H1 (cell line): ENCODE measurements at regions not wholly inside any gene's neighbourhood (a gene's known extent, or its start where the extent isn't known, plus 50 kb on each side); places are given as distances from the start of the nearest gene placed in this dataset.

ENCODE experiments used
- CTCF ChIA-PET: fragments of 300-600 bp; sonication (Branson Sonifier 250); formaldehyde crosslinking; loops from one replicate; lab custom pipeline; 2021; ENCODE audit not compliant: partially characterized antibody; lab: Charles Lee
- POLR2A ChIA-PET: fragments of 300-600 bp; sonication (Branson Sonifier 250); formaldehyde crosslinking; loops from one replicate; lab custom pipeline; 2021; ENCODE audit warnings: inconsistent platforms; ENCODE audit not compliant: partially characterized antibody; lab: Charles Lee
- DNase-seq, 2 experiments: peaks; one replicate each; pipeline versions ENCODE4 v3.0.0 to v3.0.0-alpha.2; 2010 to 2022; ENCODE audit warnings: low spot score in 2 of 2, low read depth in 1 of 2, mixed read lengths in 1 of 2
- FAIRE-seq: peaks from 2 replicates; lab custom pipeline; 2011; peaks lifted over from hg19 to GRCh38; lab: Jason Lieb, UNC
- H2AFZ ChIP-seq: 2 replicates; pipeline ENCODE4 v1.8.1; 2012; ENCODE audit warnings: low read length, inconsistent platforms
- H2AK5ac ChIP-seq: 2 replicates; pipeline ENCODE4 v1.6.1; 2013; ENCODE audit warnings: low read depth, low read length
- H2BK120ac ChIP-seq: replicated peaks from 2 replicates; pipeline ENCODE3; 2013; ENCODE audit warnings: low read depth, low read length, inconsistent platforms
- H2BK12ac ChIP-seq: 2 replicates; pipeline ENCODE4 v1.6.1; 2013; ENCODE audit warnings: low read depth, low read length
- H2BK15ac ChIP-seq: 2 replicates; pipeline ENCODE4 v1.6.1; 2013; ENCODE audit warnings: low read length
- H2BK20ac ChIP-seq: 2 replicates; pipeline ENCODE4 v1.6.1; 2013; ENCODE audit warnings: low read length
- H2BK5ac ChIP-seq: 2 replicates; pipeline ENCODE4 v1.6.1; 2013; ENCODE audit warnings: low read depth, low read length
- H3K14ac ChIP-seq: 2 replicates; pipeline ENCODE4 v1.6.1; 2013; ENCODE audit warnings: inconsistent platforms; ENCODE audit not compliant: insufficient read length
- H3K18ac ChIP-seq: 2 replicates; pipeline ENCODE4 v1.6.1; 2013; ENCODE audit warnings: low read length; ENCODE audit errors: extremely low read depth
- H3K23ac ChIP-seq: 2 replicates; pipeline ENCODE4 v1.6.1; 2013; ENCODE audit warnings: inconsistent platforms; ENCODE audit not compliant: insufficient read length
- H3K23me2 ChIP-seq: 2 replicates; pipeline ENCODE4 v1.6.1; 2013; ENCODE audit warnings: low read depth, low read length
- H3K27ac ChIP-seq: 2 replicates; pipeline ENCODE4 v1.6.1; 2011; ENCODE audit warnings: low read depth, low read length, inconsistent platforms
- H3K27me3 ChIP-seq, 4 experiments: replicated peaks in 1 of 4; 1 replicate in 1 of 4; 2 replicates in 3 of 4; pipeline versions ENCODE4 v1.6.1 to v1.8.1; 2011 to 2013; ENCODE audit warnings: low read length in 3 of 4, mild to moderate bottlenecking in 3 of 4, inconsistent platforms in 2 of 4, mixed read lengths in 2 of 4, moderate library complexity in 1 of 4; ENCODE audit not compliant: control insufficient read depth in 3 of 4, insufficient read depth in 3 of 4; ENCODE audit errors: extremely low read depth in 1 of 4
- H3K36me3 ChIP-seq, 4 experiments: 2 replicates each; pipeline versions ENCODE4 v1.6.1 to v1.8.1; 2011 to 2013; ENCODE audit warnings: mild to moderate bottlenecking in 4 of 4, low read length in 3 of 4, moderate library complexity in 2 of 4, control low read depth in 1 of 4, inconsistent platforms in 1 of 4; ENCODE audit not compliant: insufficient read depth in 4 of 4, control insufficient read depth in 2 of 4
- H3K4ac ChIP-seq: replicated peaks from 2 replicates; pipeline ENCODE3; 2013; ENCODE audit warnings: low read length, low read depth, mixed read lengths, inconsistent platforms; ENCODE audit not compliant: insufficient read length
- H3K4me1 ChIP-seq, 4 experiments: replicated peaks in 1 of 4; 1 replicate in 1 of 4; 2 replicates in 3 of 4; pipeline versions ENCODE4 v1.6.1 to v1.8.1; 2011 to 2013; ENCODE audit warnings: low read length in 3 of 4, inconsistent platforms in 2 of 4, mixed read lengths in 1 of 4; ENCODE audit not compliant: insufficient read depth in 4 of 4, control insufficient read depth in 3 of 4
- H3K4me2 ChIP-seq, 2 experiments: 2 replicates each; pipeline versions ENCODE4 v1.6.1 to v1.8.1; 2011 to 2013; ENCODE audit warnings: low read depth in 2 of 2, low read length in 2 of 2, control low read depth in 1 of 2, inconsistent platforms in 1 of 2, mild to moderate bottlenecking in 1 of 2; ENCODE audit not compliant: insufficient read depth in 1 of 2
- H3K4me3 ChIP-seq, 4 experiments: fragments of 200-600, 300-600 bp in 1 of 4; sonication (generic), shearing (Covaris generic), sonication (Bioruptor Twin) in 1 of 4; 2 replicates each; pipeline versions ENCODE4 v1.5.1 to v1.8.1; 2011 to 2016; ENCODE audit warnings: low read length in 4 of 4, low read depth in 3 of 4, control low read depth in 2 of 4, inconsistent platforms in 2 of 4, mild to moderate bottlenecking in 2 of 4, mixed read lengths in 1 of 4, moderate library complexity in 1 of 4; ENCODE audit not compliant: insufficient read depth in 2 of 4; ENCODE audit errors: extremely low read depth in 1 of 4
- H3K56ac ChIP-seq: replicated peaks from 2 replicates; pipeline ENCODE3; 2013; ENCODE audit warnings: low read depth, mild to moderate bottlenecking, mixed read lengths, low read length, inconsistent platforms; ENCODE audit not compliant: insufficient read length
- H3K79me1 ChIP-seq: 2 replicates; pipeline ENCODE4 v1.6.1; 2013; ENCODE audit warnings: low read depth, low read length, control low read depth
- H3K79me2 ChIP-seq, 2 experiments: 2 replicates each; pipeline versions ENCODE4 v1.6.1 to v1.8.1; 2012 to 2013; ENCODE audit warnings: low read length in 2 of 2, mild to moderate bottlenecking in 2 of 2, inconsistent platforms in 1 of 2; ENCODE audit not compliant: insufficient read depth in 2 of 2, control insufficient read depth in 1 of 2
- H3K9ac ChIP-seq, 4 experiments: replicated peaks in 1 of 4; 1 replicate in 1 of 4; 2 replicates in 3 of 4; pipeline versions ENCODE4 v1.6.1 to v1.8.1; 2011 to 2013; ENCODE audit warnings: low read depth in 3 of 4, low read length in 3 of 4, control low read depth in 2 of 4, mild to moderate bottlenecking in 2 of 4, moderate library complexity in 2 of 4, inconsistent platforms in 1 of 4; ENCODE audit errors: extremely low read depth in 1 of 4
- H3K9me3 ChIP-seq, 2 experiments: 2 replicates each; pipeline versions ENCODE4 v1.6.1 to v1.8.1; 2012 to 2013; ENCODE audit warnings: mild to moderate bottlenecking in 2 of 2, moderate library complexity in 2 of 2, control low read depth in 1 of 2, inconsistent platforms in 1 of 2, low read depth in 1 of 2, low read length in 1 of 2, mixed read lengths in 1 of 2; ENCODE audit not compliant: insufficient read depth in 2 of 2
- H4K20me1 ChIP-seq, 2 experiments: replicated peaks in 1 of 2; 2 replicates each; pipeline versions ENCODE3 to v1.8.1; 2011 to 2013; ENCODE audit warnings: inconsistent platforms in 2 of 2, low read length in 2 of 2, mild to moderate bottlenecking in 1 of 2; ENCODE audit not compliant: insufficient read depth in 2 of 2, control insufficient read depth in 1 of 2
- H4K5ac ChIP-seq: 2 replicates; pipeline ENCODE4 v1.6.1; 2013; ENCODE audit warnings: low read length, low read depth, mixed read lengths, inconsistent platforms; ENCODE audit not compliant: insufficient read length
- H4K8ac ChIP-seq: 2 replicates; pipeline ENCODE4 v1.8.0; 2013; ENCODE audit warnings: mild to moderate bottlenecking, moderate library complexity, low read length, inconsistent platforms; ENCODE audit not compliant: insufficient read depth; ENCODE audit errors: extremely low read depth
- H4K91ac ChIP-seq: replicated peaks from 2 replicates; pipeline ENCODE3; 2013; ENCODE audit warnings: low read length, mixed read lengths, inconsistent platforms; ENCODE audit not compliant: insufficient read length
- BCL11A ChIP-seq, 2 experiments: IDR thresholded peaks; one replicate each; pipeline ENCODE4 v1.6.1; 2011; ENCODE audit warnings: low read depth in 2 of 2, low read length in 2 of 2, mild to moderate bottlenecking in 2 of 2
- CTCF ChIP-seq, 3 experiments: IDR thresholded peaks; 1 replicate in 2 of 3; 2 replicates in 1 of 3; pipeline versions ENCODE4 v1.5.1 to v1.6.1; 2011; ENCODE audit warnings: low read length in 3 of 3, mild to moderate bottlenecking in 3 of 3, inconsistent platforms in 2 of 3, low read depth in 1 of 3, moderate library complexity in 1 of 3; ENCODE audit not compliant: insufficient read depth in 1 of 3; ENCODE audit errors: control extremely low read depth in 1 of 3
- MAX ChIP-seq: IDR thresholded peaks from 2 replicates; pipeline ENCODE4 v1.6.1; 2012; ENCODE audit warnings: inconsistent platforms
- RAD21 ChIP-seq, 2 experiments: IDR thresholded peaks in 1 of 2; conservative IDR thresholded peaks in 1 of 2; 2 replicates each; pipeline ENCODE4 v1.6.1; 2011; ENCODE audit warnings: low read depth in 2 of 2, low read length in 2 of 2, improper control_type of control experiment in 1 of 2, inconsistent platforms in 1 of 2, mild to moderate bottlenecking in 1 of 2, moderate library complexity in 1 of 2
- SIN3A ChIP-seq, 2 experiments: IDR thresholded peaks in 1 of 2; conservative IDR thresholded peaks in 1 of 2; 2 replicates each; pipeline ENCODE4 v1.6.1; 2011 to 2012; ENCODE audit warnings: low read length in 2 of 2, improper control_type of control experiment in 1 of 2, low read depth in 1 of 2, mild to moderate bottlenecking in 1 of 2
- WGBS, 2 experiments: shearing (Covaris generic) in 1 of 2; methylation state at CpG; one replicate each; pipeline versions ENCODE4 v1.1.6 to v1.1.7; 2013 to 2015; ENCODE audit warnings: low lambda C conversion rate in 2 of 2, mixed read lengths in 2 of 2, inconsistent platforms in 1 of 2, low coverage in 1 of 2, missing lambda C conversion rate in 1 of 2; ENCODE audit not compliant: insufficient replicate concordance in 2 of 2, insufficient coverage in 1 of 2, insufficient read length in 1 of 2; ENCODE audit errors: extremely low coverage in 1 of 2, missing lambda C conversion rate in 1 of 2; 5-methylcytosine and 5-hydroxymethylcytosine counted together

GRCh38 chr6:74549746-74550145, 656.1 kb downstream of the COL12A1 start:
- H2AK5ac ChIP-seq, result no peak overlapping the region
- no peak overlapping the region for H3K4me2 ChIP-seq
- no peaks in the 10 kb centered on the region for H3K79me2 ChIP-seq
- no peak overlapping the region for H2BK15ac ChIP-seq
- no peak overlapping the region for H3K23ac ChIP-seq
- TF ChIP-seq RAD21 (IDR thresholded peaks at IDR 0.05 in 1 of 2, conservative IDR thresholded peaks at IDR 0.05 in 1 of 2; ENCODE audit: low read depth in 2 of 2, low read length in 2 of 2) (peak; percentile 42 to 48), MAX (no peak), BCL11A (IDR thresholded peaks at IDR 0.05; ENCODE audit: low read depth in 2 of 2, low read length in 2 of 2) (no peak), CTCF (IDR thresholded peaks at IDR 0.05; ENCODE audit: control extremely low read depth in 1 of 3, insufficient read depth in 1 of 3, low read depth in 1 of 3, low read length in 3 of 3) (peak; percentile 17 to 56 (median 28); a peak in 3 of 4 replicates), SIN3A (conservative IDR thresholded peaks at IDR 0.05 in 1 of 2, IDR thresholded peaks at IDR 0.05 in 1 of 2; ENCODE audit: low read depth in 1 of 2, low read length in 2 of 2) (no peak)
- no peaks in the 10 kb centered on the region for H4K20me1 ChIP-seq
- POLR2A ChIA-PET, result no interaction called here
- no peak overlapping the region for H2BK120ac ChIP-seq
- no peak overlapping the region for H2BK5ac ChIP-seq
- no peak overlapping the region for H2BK12ac ChIP-seq
- H3K9me3 ChIP-seq, result peaks cover 1 to 2% of the 10 kb centered on the region in 2 experiments; a peak in 2 of 4 replicates
- H4K8ac ChIP-seq, result no peak overlapping the region
- H3K18ac ChIP-seq, result no peak overlapping the region
- 98% methylated on average over 3 of the region's 3 CpGs; no CpG with 5 or more reads in 1 of the 2 experiments for WGBS, 2 experiments
- H3K9ac ChIP-seq, result no peak overlapping the region
- H3K4me3 ChIP-seq, result no peak overlapping the region
- H2BK20ac ChIP-seq, result no peak overlapping the region
- H3K27ac ChIP-seq, result no peak overlapping the region
- H3K27me3 ChIP-seq, result no peaks in the 10 kb centered on the region
- no peak overlapping the region for H3K4ac ChIP-seq
- DNase-seq, result no peak
- CTCF ChIA-PET, result interaction anchor here (1.3 to 1.7 kb wide), 2 partner anchors 9 to 26 kb away, joined by 3 to 12 read pairs; no protein-coding TSS in a partner anchor
- H4K91ac ChIP-seq, result no peak overlapping the region
- no peaks in the 10 kb centered on the region for H3K23me2 ChIP-seq
- 0 out of 2 replicates have a peak overlapping the region, but pooled peaks have one; percentile 28 for H2AFZ ChIP-seq
- no peaks in the 10 kb centered on the region for H3K36me3 ChIP-seq
- no peak overlapping the region for H3K56ac ChIP-seq
- H3K14ac ChIP-seq, result no peak overlapping the region
- no peak overlapping the region for H4K5ac ChIP-seq
- no peaks in the 10 kb centered on the region for H3K79me1 ChIP-seq
- no peak for FAIRE-seq
- H3K4me1 ChIP-seq, result no peaks in the 10 kb centered on the region
